Activated CD8-positive, alpha-beta memory T cell treated with anti-CD3 and anti-CD28 coated beads, Interleukin-2, amount 50 U/mL, for 48 hours (primary cell): ENCODE measurements at regions not wholly inside any gene's neighbourhood (a gene's known extent, or its start where the extent isn't known, plus 50 kb on each side); places are given as distances from the start of the nearest gene placed in this dataset.
A peak's percentile ranks its signal among the peaks of the same experiment; 100 is the strongest.
"Not testable (repeated sequence)": the region's sequence is repeated elsewhere in the genome, so short reads cannot be mapped to it uniquely, and the experiment has no call there.

Experiments
- DNase-seq: peaks from one replicate; pipeline ENCODE4 v3.0.0-alpha.2; 2020

DNA sequence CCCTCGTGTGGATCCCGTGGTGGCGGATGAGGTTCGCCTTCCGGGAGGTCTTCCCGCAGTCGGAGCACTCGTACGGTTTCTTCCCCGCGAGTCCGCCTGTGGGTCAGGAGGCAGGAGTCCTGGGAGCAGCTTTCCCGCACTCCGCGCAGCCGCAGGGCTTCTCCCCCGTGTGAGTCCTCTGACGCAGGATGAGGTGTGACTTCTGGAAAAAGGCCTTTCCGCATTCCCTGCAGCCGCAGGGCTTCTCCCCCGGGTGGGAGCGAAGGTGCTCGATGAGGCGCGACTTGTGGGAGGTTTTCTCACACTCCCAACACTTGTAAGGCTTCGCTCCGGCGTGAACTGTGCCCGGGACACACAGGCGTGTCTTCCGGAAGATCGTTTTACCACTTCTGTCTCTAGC, 68.8 kb upstream of the WIPI2 start:
- not testable (repeated sequence) for DNase-seq

DNA sequence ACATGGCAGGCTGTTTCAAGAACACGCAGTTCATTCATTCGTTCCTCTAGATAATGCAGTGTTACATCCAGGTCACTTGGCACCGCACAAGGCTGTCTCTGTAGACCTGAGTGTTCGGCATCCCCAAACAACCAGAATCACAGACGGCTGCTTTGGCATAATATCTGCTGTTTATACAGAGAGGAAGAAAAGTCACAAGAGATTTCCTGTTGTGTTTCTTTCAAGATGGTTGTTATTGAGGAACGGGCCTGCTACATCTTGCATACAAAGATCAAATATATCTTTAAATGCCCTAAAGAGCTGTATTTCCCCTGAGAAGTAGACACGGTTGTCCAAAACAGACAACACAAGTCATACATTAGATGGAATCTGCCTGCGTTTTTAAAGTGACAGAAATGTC, 58.8 kb upstream of the WIPI2 start:
- not testable (repeated sequence) for DNase-seq

DNA sequence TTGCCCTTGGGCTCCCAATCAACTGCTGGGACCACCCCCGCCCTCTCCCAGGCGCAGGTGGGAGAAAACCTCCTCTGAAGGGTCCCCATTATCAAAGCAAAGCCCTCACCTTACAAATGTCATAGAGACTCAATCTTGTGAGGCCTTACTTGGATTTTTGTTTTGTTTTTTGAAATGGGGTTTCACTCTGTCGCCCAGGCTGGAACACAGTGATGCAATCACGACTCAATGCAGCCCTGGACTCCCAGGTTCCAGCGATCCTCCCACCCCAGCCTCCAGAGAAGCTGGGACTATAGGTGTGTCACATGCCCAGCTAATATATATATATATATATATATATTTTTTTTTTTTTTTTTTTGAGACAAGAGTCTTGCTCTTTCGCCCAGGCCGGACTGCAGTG, 57.5 kb upstream of the WIPI2 start:
- no peak for DNase-seq

DNA sequence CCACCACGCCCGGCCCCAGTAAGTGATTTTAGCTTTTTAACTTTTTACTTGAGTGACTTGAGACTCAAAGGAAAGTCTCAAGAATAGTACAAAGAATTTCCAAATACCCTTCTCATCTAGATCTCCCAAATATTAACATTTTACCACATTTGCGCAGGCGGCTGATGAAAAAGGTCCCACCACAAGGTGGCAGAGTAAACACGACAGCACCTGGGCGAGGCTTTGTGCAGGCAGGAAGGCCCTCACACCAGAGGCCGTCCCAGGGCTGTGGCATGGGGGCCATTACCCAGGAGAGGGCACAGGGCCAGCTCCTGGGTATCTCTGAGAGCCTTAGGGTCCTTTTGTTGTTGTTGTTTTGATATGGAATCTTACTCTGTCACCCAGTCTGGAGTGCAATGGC, 50.0 kb upstream of the WIPI2 start:
- peak; percentile 57 for DNase-seq
